H9 (cell line): ENCODE measurements at regions not wholly inside any gene's neighbourhood (a gene's known extent, or its start where the extent isn't known, plus 50 kb on each side); places are given as distances from the start of the nearest gene placed in this dataset.

Experiments
- DNase-seq: peaks from one replicate; pipeline ENCODE4 v3.0.0-alpha.2; 2017
- H2AFZ ChIP-seq: one replicate; pipeline ENCODE4 v1.6.1; 2013; ENCODE audit warnings: mild to moderate bottlenecking, low read length, control low read depth, moderate library complexity
- H2AK5ac ChIP-seq: 2 replicates; pipeline ENCODE4 v1.6.1; 2013; ENCODE audit warnings: low read length, control low read depth, mixed read lengths; ENCODE audit not compliant: insufficient read length
- H2BK120ac ChIP-seq: one replicate; pipeline ENCODE4 v1.6.1; 2013; ENCODE audit warnings: low read depth, mild to moderate bottlenecking, low read length, control low read depth, inconsistent platforms; ENCODE audit not compliant: poor library complexity, severe bottlenecking
- H2BK12ac ChIP-seq: 2 replicates; pipeline ENCODE4 v1.6.1; 2013; ENCODE audit warnings: low read length, control low read depth, mixed read lengths, low read depth; ENCODE audit not compliant: insufficient read length
- H2BK15ac ChIP-seq: 2 replicates; pipeline ENCODE4 v1.6.1; 2013; ENCODE audit warnings: low read depth, low read length, control low read depth
- H2BK20ac ChIP-seq: one replicate; pipeline ENCODE4 v1.6.1; 2013; ENCODE audit warnings: low read depth, mild to moderate bottlenecking, low read length, control low read depth, inconsistent platforms; ENCODE audit not compliant: poor library complexity, severe bottlenecking
- H2BK5ac ChIP-seq: 2 replicates; pipeline ENCODE4 v1.6.1; 2013; ENCODE audit warnings: low read length, control low read depth, mixed read lengths; ENCODE audit not compliant: insufficient read length
- H3K14ac ChIP-seq: 2 replicates; pipeline ENCODE4 v1.6.1; 2013; ENCODE audit warnings: low read length, control low read depth; ENCODE audit not compliant: insufficient read depth
- H3K18ac ChIP-seq: 2 replicates; pipeline ENCODE4 v1.6.1; 2013; ENCODE audit warnings: low read depth, mild to moderate bottlenecking, mixed read lengths, low read length, control low read depth; ENCODE audit not compliant: insufficient read length
- H3K23ac ChIP-seq: 2 replicates; pipeline ENCODE4 v1.6.1; 2013; ENCODE audit warnings: low read length, control low read depth, mixed read lengths, low read depth; ENCODE audit not compliant: insufficient read length
- H3K23me2 ChIP-seq: 2 replicates; pipeline ENCODE4 v1.6.1; 2013; ENCODE audit warnings: low read depth, mild to moderate bottlenecking, mixed read lengths, low read length, control low read depth; ENCODE audit not compliant: insufficient read length, poor library complexity, severe bottlenecking
- H3K27ac ChIP-seq: 2 replicates; pipeline ENCODE4 v1.5.1; 2013; ENCODE audit warnings: low read length, control low read depth, mixed read lengths, low read depth; ENCODE audit not compliant: insufficient read length
- H3K27me3 ChIP-seq: 2 replicates; pipeline ENCODE4 v1.6.1; 2013; ENCODE audit warnings: low read length, control low read depth, inconsistent platforms; ENCODE audit not compliant: insufficient read depth
- H3K4ac ChIP-seq: 2 replicates; pipeline ENCODE4 v1.6.1; 2013; ENCODE audit warnings: low read depth, mild to moderate bottlenecking, control low read depth, inconsistent platforms, low read length, moderate library complexity
- H3K4me1 ChIP-seq: 2 replicates; pipeline ENCODE4 v1.6.1; 2013; ENCODE audit warnings: low read length, control low read depth, inconsistent platforms; ENCODE audit not compliant: insufficient read depth
- H3K4me2 ChIP-seq: 2 replicates; pipeline ENCODE4 v1.6.1; 2013; ENCODE audit warnings: low read length, control low read depth, mixed read lengths; ENCODE audit not compliant: insufficient read length, insufficient read depth
- H3K56ac ChIP-seq: 2 replicates; pipeline ENCODE4 v1.6.1; 2013; ENCODE audit warnings: low read depth, mild to moderate bottlenecking, mixed read lengths, low read length, control low read depth; ENCODE audit not compliant: insufficient read length
- H3K79me1 ChIP-seq: 2 replicates; pipeline ENCODE4 v1.6.1; 2013; ENCODE audit warnings: low read depth, mild to moderate bottlenecking, moderate library complexity, low read length, control low read depth, inconsistent platforms; ENCODE audit not compliant: insufficient read depth, poor library complexity, severe bottlenecking
- H3K79me2 ChIP-seq: 2 replicates; pipeline ENCODE4 v1.6.1; 2013; ENCODE audit warnings: low read length, control low read depth, inconsistent platforms; ENCODE audit not compliant: insufficient read depth
- H3K9ac ChIP-seq: 2 replicates; pipeline ENCODE4 v1.6.1; 2013; ENCODE audit warnings: low read length, control low read depth, mixed read lengths; ENCODE audit not compliant: insufficient read length; ENCODE audit errors: extremely low read depth
- H3K9me3 ChIP-seq: one replicate; pipeline ENCODE4 v1.6.1; 2013; ENCODE audit warnings: low read depth, low read length, inconsistent platforms; ENCODE audit not compliant: control insufficient read depth
- H3T11ph ChIP-seq: one replicate; pipeline ENCODE4 v1.6.1; 2013; ENCODE audit warnings: mild to moderate bottlenecking, low read length, control low read depth, inconsistent platforms
- H4K20me1 ChIP-seq: one replicate; pipeline ENCODE4 v1.6.1; 2013; ENCODE audit not compliant: control insufficient read depth, insufficient read length, insufficient read depth
- H4K5ac ChIP-seq: 2 replicates; pipeline ENCODE4 v1.6.1; 2013; ENCODE audit warnings: low read depth, mild to moderate bottlenecking, mixed read lengths, low read length, control low read depth; ENCODE audit not compliant: insufficient read length
- H4K8ac ChIP-seq: replicated peaks from 2 replicates; pipeline ENCODE4 v1.6.1; 2013; ENCODE audit warnings: low read length, control low read depth, mixed read lengths, low read depth; ENCODE audit not compliant: insufficient read length
- H4K91ac ChIP-seq: 2 replicates; pipeline ENCODE4 v1.6.1; 2013; ENCODE audit warnings: low read depth, mild to moderate bottlenecking, moderate library complexity, mixed read lengths, low read length, control low read depth; ENCODE audit not compliant: insufficient read length
- H3K27ac Mint-ChIP-seq, 3 experiments: 2 replicates in 2 of 3; 3 replicates in 1 of 3; pipeline ENCODE4 v1.8.0; 2020 to 2021; ENCODE audit warnings: mixed read lengths in 3 of 3, mild to moderate bottlenecking in 1 of 3, moderate library complexity in 1 of 3
- H3K27me3 Mint-ChIP-seq: 2 replicates; pipeline ENCODE4 v1.8.0; 2021; ENCODE audit warnings: low read depth, mild to moderate bottlenecking, moderate library complexity, mixed read lengths
- H3K36me3 Mint-ChIP-seq, 3 experiments: 2 replicates in 2 of 3; 3 replicates in 1 of 3; pipeline ENCODE4 v1.8.0; 2020 to 2021; ENCODE audit warnings: low read depth in 3 of 3, mixed read lengths in 3 of 3; ENCODE audit not compliant: insufficient read depth in 1 of 3
- H3K4me1 Mint-ChIP-seq, 2 experiments: 2 replicates each; pipeline ENCODE4 v1.8.0; 2020; ENCODE audit warnings: mixed read lengths in 2 of 2
- H3K4me3 Mint-ChIP-seq, 2 experiments: 2 replicates in 1 of 2; 3 replicates in 1 of 2; pipeline ENCODE4 v1.8.0; 2020 to 2021; ENCODE audit warnings: mild to moderate bottlenecking in 2 of 2, mixed read lengths in 2 of 2, moderate library complexity in 1 of 2
- H3K9me3 Mint-ChIP-seq, 2 experiments: 2 replicates in 1 of 2; 3 replicates in 1 of 2; pipeline ENCODE4 v1.8.0; 2020; ENCODE audit warnings: mild to moderate bottlenecking in 2 of 2, mixed read lengths in 2 of 2, moderate library complexity in 1 of 2
- WGBS: extraction: QIAGEN DNeasy Blood & Tissue Kit; methylation state at CpG from one replicate; pipeline ENCODE4 v1.1.7; 2013; ENCODE audit warnings: missing lambda C conversion rate, low lambda C conversion rate, mixed read lengths; ENCODE audit not compliant: insufficient read length; ENCODE audit errors: extremely low coverage; 5-methylcytosine and 5-hydroxymethylcytosine counted together
- TF ChIP-seq, protein P1 (sequence below): fragments of 200-600 bp; sonication (generic); conservative IDR thresholded peaks from 3 replicates; pipeline ENCODE4 v1.8.0; 2021; ENCODE audit warnings: antibody characterized with exemption, mild to moderate bottlenecking

DNA sequence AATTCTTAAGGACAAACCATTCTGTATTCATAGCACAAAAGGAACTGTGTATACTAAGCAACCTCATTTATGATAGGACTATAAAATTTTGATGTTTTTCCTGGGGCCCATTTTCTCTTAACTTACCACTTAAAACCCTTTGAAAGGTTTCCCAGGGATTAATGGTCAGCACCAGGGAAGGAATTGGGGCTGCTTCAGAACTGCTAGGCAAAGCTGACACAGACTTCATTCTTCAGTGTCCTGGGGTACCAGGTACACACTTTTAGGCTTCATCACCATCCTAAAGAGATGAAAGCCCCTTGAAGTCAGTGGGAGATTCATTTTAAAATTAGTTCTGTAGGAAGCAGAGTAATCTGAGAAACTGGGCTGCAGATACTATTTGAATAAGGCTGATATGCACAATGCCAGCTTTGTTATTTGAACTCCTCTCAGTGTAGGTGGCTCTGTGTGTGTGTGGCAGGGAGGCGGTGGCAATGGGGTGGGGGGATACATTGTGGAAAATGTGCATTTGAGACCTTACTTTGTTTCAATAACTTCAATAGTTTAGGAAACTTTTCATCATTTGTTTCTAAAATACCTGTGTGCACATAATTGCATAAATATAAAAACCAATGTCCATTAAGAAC is 329.3 kb upstream of the DCN start:
- H2BK15ac ChIP-seq = no peak overlapping the region
- no peak overlapping the region for H2AK5ac ChIP-seq
- no peaks in the 10 kb centered on the region for H3K23me2 ChIP-seq
- Mint-ChIP-seq H3K27ac (no peak overlapping the region; a peak in 1 of 7 replicates), H3K36me3 (no peaks in the 10 kb centered on the region), H3K4me1 (peaks cover 33 to 34% of the 10 kb centered on the region in 2 experiments), H3K4me3 (no peak overlapping the region), H3K27me3 (no peaks in the 10 kb centered on the region), H3K9me3 (no peaks in the 10 kb centered on the region)
- no peaks in the 10 kb centered on the region for H3K9me3 ChIP-seq
- H4K20me1 ChIP-seq = no peaks in the 10 kb centered on the region
- H3K27me3 ChIP-seq = no peaks in the 10 kb centered on the region
- H3K14ac ChIP-seq = no peak overlapping the region
- H2BK12ac ChIP-seq = no peak overlapping the region
- H4K91ac ChIP-seq = no peak overlapping the region
- no peak overlapping the region for H3K27ac ChIP-seq
- H3K4me1 ChIP-seq = peaks cover 9% of the 10 kb centered on the region; the same call in 1 of the 2 replicates
- no CpG with 5 or more reads among the region's 1 CpG for WGBS
- no peak overlapping the region for H2BK20ac ChIP-seq
- no peak overlapping the region for H3K18ac ChIP-seq
- no peak overlapping the region for H3K4me2 ChIP-seq
- no peak overlapping the region for H3T11ph ChIP-seq
- no peak overlapping the region for H2BK5ac ChIP-seq
- no peak overlapping the region for H2BK120ac ChIP-seq
- no peaks in the 10 kb centered on the region for H3K79me1 ChIP-seq
- no peak overlapping the region for H2AFZ ChIP-seq
- no peak overlapping the region for H3K9ac ChIP-seq
- TF ChIP-seq, protein P1, sequence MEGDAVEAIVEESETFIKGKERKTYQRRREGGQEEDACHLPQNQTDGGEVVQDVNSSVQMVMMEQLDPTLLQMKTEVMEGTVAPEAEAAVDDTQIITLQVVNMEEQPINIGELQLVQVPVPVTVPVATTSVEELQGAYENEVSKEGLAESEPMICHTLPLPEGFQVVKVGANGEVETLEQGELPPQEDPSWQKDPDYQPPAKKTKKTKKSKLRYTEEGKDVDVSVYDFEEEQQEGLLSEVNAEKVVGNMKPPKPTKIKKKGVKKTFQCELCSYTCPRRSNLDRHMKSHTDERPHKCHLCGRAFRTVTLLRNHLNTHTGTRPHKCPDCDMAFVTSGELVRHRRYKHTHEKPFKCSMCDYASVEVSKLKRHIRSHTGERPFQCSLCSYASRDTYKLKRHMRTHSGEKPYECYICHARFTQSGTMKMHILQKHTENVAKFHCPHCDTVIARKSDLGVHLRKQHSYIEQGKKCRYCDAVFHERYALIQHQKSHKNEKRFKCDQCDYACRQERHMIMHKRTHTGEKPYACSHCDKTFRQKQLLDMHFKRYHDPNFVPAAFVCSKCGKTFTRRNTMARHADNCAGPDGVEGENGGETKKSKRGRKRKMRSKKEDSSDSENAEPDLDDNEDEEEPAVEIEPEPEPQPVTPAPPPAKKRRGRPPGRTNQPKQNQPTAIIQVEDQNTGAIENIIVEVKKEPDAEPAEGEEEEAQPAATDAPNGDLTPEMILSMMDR = no peak
- no peaks in the 10 kb centered on the region for H3K79me2 ChIP-seq
- H4K5ac ChIP-seq = no peak overlapping the region
- H3K56ac ChIP-seq = no peak overlapping the region
- H3K23ac ChIP-seq = no peak overlapping the region
- H3K4ac ChIP-seq = no peak overlapping the region
- no peak overlapping the region for H4K8ac ChIP-seq
- no peak for DNase-seq
